SU-DHL-6 (cell line): ENCODE measurements at regions not wholly inside any gene's neighbourhood (a gene's known extent, or its start where the extent isn't known, plus 50 kb on each side); places are given as distances from the start of the nearest gene placed in this dataset.

ENCODE experiments used
- CTCF ChIP-seq: fragments of 200-600 bp; sonication (generic); IDR thresholded peaks from one replicate; pipeline ENCODE4 v1.5.1; 2017; ENCODE audit warnings: antibody characterized with exemption, mild to moderate bottlenecking, low read length, moderate library complexity; ENCODE audit not compliant: insufficient read depth, poor library complexity, severe bottlenecking
- EZH2phosphoT487 ChIP-seq: fragments of 200-600 bp; sonication (generic), shearing (Covaris generic); conservative IDR thresholded peaks from 2 replicates; pipeline ENCODE4 v1.6.1; 2018; ENCODE audit warnings: mild to moderate bottlenecking, antibody characterized with exemption, low read length, moderate library complexity, mixed read lengths

GRCh38 chr13:21884299-21884909, 213.5 kb downstream of the FGF9 start:
- no peak for TF ChIP-seq CTCF
- no peak for TF ChIP-seq EZH2phosphoT487
